Lung microvascular endothelial cell (primary cell): ENCODE measurements at regions not wholly inside any gene's neighbourhood (a gene's known extent, or its start where the extent isn't known, plus 50 kb on each side); places are given as distances from the start of the nearest gene placed in this dataset.

Source experiments
- DNase-seq, 2 donors: peaks; one replicate each; pipeline versions ENCODE4 v3.0.0 to v3.0.0-alpha.2; 2010; ENCODE audit warnings: low read depth in 2 of 2

DNA sequence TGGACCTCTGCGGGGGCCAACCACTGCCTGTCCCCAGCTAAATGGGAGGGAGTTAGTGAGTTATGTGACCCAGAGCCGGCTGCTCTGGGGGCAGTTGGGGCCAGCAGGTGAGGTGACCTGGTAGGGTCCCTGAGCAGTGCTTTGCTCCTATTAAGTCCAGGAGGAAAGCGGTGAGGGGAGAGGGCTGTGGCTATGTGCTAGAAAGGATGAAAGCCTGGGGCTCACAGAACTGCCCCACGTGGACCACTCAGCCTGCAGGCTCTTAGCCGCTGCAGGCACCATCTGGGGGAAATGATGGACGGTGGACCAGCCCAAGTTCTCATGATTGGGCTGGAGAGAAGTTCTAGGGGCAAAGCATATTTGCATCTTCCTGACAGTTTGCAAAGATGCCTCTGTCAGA lies 67.6 kb upstream of the ZNF536 start:
- no peak for DNase-seq

DNA sequence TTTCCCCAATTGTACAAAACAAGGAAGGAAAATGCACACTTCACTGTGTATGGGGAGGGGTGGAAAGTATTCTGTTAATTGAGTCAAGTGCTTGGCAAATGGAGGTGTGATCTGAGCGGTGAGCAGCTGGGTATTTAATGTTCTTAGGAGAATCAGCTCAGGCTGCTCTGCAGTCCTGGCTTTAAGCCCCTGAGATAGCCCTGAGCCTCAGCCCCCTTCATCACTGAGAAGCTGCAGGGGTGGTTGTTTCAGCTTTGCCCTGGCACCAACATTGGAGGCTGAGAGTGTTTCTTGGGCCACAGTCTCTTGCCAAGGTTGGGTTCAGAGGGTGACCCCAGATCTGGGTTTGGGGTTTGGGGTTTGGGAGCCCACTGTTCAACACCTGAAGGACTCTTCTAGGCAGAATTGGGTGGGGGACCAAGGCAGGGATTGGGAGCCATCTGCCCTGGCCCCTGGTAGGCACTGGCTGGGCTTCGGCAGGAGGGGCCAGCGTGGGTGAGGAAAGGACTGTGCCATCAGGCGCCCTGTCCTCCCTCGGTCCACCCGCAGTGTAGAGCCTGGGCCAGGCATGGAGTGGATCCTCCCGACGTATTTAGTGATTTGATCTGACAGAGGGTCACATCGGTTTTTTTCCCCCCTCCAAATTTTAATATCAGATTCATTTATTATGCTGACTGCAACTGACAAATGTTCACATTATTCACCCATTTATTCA lies 66.7 kb upstream of the ZNF536 start:
- no peak for DNase-seq

DNA sequence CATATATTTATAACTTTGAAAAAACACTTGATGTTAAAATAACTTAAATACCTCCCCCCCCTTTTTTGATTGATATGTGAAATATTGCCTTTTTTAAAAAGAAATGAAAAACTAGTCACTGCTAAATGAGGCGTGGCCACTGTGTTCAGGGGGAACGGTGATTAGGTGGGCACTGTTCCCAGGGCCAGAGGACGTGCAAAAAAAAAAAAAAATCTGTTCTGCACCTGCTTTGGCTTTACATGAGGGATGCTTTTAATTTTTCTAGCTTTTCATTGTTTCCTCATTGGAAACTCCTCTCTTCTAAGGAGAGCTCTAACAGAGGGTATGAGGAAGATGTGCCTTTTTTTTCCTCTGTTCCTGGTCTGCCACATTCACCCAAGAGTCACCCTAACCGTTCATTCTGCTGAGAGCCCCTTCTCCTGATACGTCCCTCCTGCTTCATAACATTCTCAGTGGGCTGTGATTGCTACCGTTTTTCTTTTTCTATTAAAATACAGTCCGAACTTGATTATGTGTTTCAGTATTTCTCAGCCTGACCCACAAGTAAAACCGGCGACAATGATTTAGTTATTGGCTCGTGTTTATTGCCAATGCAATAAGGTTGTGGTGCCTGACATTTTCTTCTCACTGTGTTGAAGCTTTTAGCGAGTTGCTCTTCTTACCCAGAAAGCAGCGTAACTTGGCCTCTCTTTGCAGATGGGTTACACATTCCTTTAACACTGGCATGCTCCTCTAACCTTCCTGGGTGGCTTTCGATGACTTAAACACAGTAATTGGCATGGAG lies 64.8 kb upstream of the ZNF536 start:
- no peak for DNase-seq

DNA sequence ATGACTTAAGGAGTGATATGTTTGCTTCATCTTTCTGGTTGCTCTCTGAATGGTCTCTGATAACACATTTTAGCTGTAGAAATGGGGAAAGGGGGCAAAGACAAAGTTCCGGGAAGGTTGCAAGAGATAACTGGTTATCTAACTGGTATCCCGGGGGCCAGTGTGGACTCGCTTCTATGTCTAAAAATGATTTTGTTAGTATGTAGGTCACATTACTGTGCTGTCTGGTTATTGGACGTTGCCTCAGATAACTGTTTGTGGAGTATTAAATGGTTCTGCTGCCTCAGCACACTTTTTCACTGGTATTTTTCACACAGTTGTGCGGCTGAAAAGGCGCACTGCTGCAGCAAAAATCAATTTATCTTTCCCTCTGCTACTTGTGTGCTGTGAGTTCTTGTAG lies 63.0 kb upstream of the ZNF536 start:
- DNase-seq, result no peak

DNA sequence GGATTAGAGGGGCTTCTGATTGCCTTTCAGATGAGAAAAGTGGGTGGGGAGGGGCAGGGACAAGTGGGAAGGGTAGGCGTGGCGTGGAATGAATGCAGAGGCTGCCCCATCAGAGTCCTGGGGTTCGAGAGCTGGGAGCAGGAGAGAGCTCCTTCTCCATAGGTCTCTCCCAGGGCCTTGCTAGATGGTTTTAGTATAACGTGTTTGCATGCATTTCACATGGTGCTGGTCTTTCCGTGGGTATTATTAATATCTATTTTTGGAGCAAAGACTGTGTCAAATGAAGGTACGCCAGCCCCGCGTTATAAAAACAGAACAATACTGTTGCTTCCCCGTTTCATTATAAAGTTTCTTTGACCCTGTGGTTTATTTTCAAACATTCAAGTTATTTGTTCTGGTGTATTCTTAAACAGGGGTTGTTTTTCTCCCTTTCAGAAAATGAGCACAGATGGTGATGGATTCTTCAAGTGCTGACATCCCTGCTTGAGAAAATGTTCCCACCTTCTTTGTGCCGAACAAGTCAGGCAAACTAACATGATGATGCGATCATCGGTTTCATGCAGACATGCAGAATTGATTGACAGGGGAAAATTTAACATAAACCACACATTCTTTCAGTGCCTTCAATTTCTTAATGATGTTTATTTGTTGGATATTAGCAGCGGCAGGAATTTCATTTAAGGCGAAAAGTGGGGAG lies 62.1 kb upstream of the ZNF536 start:
- no peak for DNase-seq

DNA sequence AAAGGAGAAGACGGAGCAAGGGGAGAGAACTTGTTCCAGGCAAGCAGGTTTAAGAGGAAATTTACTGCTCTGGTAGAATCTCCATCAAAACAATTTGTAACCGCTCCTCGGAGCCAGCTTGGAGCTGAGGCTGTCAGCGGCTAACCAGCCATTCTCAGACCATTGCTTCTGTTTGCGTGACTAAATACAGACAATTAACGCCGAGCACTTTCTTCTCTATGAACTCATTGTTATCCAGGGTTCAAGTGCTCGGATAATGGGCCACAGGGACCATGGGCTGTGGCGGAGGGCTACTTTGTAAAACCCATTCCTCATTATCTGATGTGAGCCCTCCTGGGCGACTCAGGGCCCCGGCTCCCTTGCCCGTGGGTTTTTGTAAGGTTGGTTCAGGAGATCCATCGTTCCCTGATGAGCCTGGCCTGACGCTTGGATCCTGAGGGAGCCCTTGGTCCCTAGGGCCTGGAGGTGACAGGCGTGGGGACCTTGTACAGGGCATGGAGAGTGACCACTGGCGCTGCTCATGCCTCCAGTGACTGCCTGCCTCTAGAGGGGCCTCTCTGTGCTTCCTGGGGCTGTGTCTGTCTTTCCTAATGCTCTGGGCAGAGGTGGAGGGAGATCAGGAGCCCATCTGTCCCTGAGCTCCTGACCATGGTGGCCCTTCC lies 61.5 kb upstream of the ZNF536 start:
- no peak for DNase-seq

DNA sequence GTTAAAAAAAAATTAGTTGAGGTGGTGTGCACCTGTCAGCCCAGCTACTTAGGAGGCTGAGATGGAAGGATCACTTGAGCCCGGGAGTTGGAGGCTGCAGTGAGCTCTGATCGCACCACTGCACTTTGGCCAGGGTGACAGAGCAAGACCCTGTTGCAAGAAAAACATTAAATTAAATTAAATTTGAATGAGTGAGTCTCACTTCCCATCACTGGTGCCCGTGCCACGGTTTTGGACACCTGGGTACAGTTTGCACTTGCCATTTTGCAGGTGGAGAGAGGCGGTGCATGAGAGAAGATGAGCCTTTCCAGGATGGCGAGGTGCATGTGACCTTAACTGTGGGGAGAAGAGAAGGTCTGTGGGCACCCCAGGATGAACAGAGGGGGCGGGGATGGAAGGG lies 60.3 kb upstream of the ZNF536 start:
- DNase-seq, result no peak

DNA sequence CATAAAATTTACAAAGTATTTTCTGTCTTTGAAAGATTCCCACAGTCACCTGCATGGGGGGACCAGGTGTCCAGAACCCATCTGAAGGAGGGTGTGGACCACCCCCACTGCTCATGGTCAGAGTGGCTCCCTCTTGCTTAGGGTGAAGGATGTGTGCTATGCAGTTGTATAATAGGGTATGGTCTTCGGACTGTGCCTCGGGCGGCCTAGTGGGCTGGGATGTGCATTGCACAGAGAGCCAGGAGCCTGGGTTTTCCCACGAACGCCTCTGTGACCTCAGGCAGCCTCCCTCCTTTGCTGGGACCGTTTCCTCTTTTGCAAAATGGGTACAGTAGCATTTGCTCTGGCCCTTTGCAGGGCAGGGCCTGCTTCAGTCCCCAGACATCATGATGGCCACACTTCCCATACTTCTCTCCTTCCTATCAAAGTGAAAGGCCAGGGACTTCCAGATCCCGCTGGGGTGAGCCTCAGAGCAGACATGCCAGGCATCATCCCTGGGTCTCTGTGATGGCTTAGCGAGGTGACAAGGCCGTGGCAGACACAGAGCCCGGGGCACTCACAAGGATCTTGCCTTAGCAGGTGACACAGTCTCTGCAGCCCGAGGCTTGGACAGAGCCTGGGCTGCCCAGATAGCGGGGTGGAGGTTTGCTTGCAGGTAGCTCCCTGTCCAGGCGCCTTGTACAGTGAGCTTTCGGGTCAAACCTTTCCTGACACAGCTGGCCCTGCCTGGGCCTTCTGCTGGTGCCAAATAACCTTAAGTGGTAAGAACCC lies 59.4 kb upstream of the ZNF536 start:
- no peak for DNase-seq

DNA sequence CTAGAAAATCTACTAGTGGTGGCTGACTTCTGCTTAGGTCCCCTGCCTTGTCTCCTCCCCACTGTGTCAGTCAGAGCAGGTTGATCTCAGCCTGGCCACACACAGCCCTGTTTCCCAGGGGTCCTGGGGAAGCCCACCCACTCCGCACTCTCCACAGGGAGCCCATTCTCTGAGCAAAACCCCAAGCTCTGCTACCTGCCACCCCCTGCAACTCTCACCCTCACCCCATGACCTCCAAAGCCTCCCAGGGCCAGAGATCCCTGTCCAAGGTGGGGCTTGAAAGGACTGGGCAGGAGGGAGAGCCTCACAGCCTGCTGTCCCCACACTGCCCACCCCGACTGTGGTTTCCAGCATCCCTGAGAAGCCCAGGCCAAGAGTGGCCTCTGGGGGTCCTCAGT lies 58.8 kb upstream of the ZNF536 start:
- no peak for DNase-seq

DNA sequence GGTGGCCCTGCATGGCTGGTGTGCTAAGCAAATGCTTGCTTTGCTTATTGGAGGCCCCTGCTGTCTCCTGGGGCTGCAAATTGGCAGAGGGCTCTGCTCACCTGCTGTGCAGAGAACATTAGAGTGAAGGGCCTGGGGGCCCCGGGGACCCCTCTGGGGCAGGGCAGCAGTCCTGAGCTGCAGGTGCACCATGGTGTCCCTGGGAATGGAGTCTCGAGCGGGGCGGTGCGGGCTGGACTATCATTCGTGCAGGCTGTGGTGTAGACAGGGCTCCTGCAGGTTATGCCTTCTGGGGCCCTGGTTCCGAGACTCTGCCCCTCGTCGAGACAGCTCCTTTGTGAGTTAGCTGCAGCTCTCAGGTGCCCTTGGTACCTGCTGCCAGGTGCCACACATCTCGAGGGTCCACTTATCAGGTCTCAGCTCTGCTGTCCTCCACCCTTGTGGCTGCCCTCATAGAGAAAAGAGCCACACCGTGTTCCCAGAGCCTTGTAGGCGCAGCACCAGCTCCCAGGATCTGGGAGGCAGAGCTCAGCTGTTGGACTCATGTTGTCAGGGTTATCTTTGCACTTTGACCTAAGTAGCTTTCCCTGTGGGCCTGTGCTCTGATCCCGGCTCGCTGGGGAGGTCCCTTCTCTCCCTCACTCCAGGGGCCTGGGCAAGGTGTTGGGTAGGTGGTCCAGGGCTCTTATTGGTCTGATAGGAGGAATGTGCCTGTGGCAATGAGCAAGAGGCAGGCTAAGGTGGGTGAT lies 58.0 kb upstream of the ZNF536 start:
- no peak for DNase-seq

DNA sequence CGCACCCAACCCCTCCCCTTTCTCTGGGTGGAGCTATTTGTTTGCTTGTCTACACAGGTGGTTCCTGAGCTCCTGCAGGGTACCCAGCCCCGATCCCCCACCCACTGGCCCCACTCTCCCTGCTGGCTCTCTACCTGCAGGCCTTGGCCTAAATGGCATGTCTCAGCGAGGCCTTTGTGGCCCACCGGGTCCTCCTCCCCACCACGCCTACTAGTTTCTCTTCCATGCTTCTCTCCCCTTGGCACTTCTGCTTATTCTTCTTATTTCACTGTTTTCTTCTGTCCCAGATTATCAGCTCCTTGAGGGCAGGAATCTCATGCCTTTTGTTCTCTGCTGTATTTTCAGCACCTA lies 57.4 kb upstream of the ZNF536 start:
- DNase-seq, result no peak

DNA sequence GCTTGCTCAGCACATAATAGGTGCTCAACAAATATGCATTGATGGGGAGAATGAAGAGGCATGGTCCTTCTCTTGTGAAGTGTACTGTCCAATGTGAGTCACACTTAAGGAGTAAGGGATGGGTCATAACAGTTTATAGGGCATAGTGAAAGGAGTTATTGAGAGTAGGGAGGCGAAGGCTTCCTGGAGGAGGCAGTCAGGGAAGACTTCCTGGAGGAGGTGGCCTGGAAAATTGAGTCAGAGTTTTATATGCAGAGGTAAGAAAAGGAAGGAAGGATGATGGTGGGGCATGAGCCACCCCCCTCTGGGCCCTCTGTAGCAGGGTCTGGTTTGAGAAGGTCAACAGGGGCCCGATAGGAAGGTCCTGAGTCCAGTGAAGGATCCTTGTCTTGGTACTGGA lies 57.0 kb upstream of the ZNF536 start:
- no peak for DNase-seq

DNA sequence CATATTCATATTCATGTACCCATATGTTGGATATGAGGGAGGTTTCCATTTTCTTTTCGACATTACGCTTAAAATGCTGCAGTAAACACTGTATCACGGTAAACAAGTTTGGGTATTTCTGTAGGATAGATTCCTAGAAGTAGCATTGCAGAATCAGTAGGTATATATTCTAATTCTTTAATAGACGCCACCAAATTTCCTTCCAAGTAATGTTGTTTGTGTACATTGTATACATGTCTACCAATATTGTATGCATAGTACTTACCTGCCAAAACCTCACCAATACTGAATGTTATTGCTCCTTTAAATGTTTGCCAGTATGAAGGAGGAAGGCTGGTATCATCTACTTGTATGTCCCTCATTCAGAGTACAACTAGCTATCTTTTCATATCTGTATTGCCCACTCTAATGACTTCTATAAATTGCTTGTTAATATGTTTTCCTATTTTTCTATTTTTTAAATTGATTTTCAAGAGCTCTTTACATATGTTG lies 56.1 kb upstream of the ZNF536 start:
- no peak for DNase-seq

DNA sequence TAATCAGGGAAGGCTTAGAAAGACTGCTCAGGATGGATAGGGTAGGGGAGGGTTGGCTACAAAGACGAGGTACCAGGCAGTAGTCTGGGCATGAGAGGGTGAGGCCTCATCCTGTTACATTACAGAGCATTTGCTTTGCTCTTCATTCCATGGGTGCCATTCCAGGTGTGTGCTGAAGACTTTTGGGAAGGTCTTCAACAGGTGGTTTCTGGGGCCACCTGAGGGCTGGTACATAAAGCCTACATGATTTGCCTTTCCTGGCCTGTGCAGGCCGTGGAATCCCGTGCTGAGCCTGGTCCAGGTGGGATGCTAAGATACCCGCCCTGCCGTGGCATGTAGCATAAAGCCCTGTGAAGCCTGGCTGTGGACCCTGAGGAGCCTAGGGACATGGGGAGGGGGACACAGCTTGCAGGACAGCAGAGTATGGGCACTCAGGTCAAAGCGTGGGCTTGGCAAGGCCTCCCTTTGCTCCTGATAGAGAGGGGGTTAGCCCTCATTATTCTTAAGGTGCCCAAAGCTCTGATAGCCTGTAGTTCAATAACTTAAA lies 55.6 kb upstream of the ZNF536 start:
- no peak for DNase-seq

DNA sequence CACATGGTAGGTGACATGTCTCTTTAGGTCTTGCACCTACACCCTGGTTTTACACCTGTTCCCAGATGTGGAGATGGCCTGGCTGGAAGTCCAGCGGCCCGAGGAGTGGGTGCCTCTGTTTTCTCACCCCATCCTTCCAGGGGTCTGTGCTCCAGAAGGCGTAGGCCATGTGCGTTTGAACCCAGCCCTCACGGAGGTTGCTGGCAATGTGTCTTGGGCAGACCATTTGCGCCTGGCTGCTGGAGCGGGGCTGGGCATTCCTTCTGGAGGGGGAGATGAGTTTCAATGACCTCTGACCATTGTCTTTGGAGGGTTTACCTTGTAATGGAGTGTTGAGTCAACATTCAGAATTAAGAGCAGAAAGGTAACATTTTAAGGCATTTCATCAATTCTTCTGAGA lies 54.8 kb upstream of the ZNF536 start:
- no peak for DNase-seq

DNA sequence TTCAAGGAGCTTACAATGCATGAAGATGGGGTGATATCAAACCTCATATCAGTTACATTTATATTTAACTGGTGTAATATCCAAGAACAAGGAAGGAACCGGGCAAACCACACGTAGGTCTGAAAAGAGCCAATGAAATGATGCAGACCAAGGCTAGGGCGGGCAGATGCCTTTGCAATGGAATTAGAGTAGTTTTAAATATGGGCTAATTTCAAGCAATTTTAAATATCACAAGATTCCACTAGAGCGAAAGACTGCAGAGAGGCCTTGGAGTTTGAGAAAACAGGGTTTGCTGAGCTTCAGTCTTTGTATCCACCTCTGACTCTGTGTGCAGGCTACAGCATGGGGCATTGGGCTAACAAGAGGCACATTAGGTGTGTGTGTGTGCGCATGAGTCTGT lies 53.9 kb upstream of the ZNF536 start:
- no peak for DNase-seq

DNA sequence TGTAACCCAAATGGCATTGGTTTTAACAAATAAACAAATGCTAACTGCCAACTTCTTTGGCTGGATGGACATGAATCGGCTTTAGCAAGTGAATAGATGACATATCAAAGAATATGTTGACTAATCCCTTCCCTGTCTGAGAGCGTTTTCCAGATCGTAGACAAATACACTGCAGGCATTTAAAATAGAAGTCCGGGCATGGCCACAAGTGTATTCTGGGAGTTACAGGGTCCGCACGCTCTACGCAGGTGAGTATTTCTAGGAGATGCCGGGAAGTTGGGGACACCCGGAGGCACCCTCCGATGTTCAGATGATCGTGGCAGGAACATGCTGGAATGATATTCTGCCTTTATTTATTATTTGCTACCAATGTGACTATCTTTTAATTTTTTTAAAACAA lies 53.2 kb upstream of the ZNF536 start:
- no peak for DNase-seq

DNA sequence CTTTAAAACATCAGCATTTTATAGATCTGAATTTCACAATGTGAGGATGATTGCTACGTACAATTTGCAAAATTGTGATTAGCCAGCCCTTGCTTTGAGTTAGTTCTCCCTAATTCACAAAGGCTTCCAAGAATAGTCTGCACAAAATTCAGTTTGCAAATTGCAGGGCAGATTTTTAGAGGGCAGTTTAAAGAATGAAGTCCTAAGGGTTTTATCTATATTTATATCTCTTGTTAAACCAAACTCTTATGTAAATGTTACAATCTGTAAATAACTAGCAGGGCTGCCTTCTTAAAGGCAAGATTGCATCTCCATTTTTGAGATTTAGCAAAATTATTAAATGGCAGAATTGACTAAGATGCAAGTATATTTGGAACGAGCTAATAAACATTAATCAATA lies 52.8 kb upstream of the ZNF536 start:
- no peak for DNase-seq

DNA sequence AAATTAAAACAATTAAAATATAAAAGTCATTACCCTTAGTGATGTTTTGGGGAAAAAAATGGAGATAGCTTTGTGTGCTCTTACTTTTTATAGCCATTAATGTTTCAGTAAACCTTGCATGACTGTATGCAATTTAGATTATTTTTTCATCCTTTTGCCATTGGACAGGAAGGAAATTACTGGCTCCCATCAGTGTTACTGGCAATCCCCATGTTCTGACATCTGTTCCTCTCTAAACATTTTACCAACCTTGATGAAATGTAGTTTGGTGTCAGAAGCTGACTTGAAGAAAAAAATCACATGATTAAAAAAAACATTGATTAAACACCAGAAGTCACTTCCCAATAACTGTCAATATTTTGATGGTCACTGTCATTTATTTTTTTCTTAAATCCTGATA lies 52.3 kb upstream of the ZNF536 start:
- DNase-seq, result no peak

DNA sequence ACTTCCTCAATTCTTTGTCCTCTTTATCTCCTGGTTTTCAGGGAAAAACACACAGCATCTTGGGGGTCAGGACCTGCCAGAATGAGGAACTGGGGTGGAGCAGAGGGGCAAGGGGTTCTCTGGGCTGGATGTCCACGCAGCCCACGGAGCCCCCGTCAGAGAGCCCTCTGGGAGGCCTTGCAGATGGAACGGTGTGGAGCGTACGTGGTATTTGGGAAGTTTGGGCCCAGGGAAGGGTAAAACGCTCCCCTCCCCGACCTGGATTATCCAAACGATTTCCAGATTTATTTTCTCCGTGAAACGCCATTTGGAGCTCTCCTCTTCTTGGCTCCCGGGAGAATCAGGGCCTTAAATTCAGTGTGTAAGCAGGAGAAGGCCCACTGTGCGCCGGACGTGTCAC lies 51.7 kb upstream of the ZNF536 start:
- DNase-seq, result no peak
